HG03457 (cell line): ENCODE measurements at regions not wholly inside any gene's neighbourhood (a gene's known extent, or its start where the extent isn't known, plus 50 kb on each side); places are given as distances from the start of the nearest gene placed in this dataset.

Experiments
- ATAC-seq: cut with Tn5 transposase; IDR thresholded peaks from one replicate; pipeline ENCODE4 v1.9.1; 2021; ENCODE audit warnings: moderate number of reproducible peaks; ENCODE audit not compliant: unreplicated experiment

DNA sequence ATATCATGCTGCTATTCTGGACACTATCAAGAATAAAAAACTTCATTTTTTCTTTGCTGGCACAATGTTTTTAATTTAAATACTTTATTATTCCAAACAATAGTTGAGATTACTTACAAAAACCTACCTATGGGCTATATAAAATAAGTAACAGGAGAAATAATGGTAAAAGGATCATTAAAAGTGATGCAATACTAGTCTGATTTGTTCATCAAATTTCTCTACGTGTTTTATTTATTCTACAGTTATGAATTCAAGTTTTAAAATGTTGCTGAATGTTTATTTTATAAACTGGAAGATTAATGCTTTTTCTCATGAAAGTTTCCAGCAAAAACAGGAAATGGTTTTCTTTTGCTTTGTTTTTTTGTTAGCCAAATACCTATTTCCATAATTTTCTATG is 662.4 kb upstream of the BRINP3 start:
- ATAC-seq, result no peak

DNA sequence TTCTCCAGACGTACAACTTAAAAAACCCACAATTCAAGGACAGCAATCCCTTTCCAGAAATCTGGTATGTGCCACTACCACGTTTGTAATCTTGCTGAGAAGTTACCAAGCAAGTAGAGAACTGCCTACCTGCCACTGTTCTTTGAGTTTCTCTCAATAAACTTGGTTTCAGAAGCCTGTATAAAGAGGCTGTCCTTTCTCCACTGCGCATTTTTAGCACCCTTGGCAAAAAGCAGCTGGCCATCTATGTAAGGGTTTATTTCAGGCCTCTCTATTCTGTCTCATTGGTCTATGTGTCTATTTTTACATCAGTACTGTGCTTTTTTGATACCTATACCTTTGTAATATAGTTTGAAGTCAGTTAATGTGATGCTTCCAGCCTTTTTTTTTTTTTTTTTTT is 665.1 kb upstream of the BRINP3 start:
- no peak for ATAC-seq

DNA sequence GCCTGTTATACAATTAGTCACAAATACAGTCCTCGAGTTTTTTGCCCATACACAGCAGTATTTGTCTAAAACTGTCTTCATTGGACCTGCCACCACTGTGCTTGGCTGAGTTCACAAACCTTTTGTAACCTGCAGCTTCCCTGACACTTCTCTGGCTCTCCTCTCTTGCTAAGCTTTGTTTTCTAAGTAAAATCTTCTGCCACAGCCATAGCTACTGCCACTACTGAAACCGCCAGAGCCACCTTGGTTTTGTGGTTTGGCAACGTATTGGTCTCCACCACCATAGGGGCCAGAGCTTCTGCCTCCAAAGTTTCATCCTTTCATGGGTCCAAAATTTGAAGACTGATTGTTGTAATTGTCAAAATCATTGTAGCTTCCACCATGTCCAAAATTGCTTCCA is 668.2 kb upstream of the BRINP3 start:
- ATAC-seq, result no peak

DNA sequence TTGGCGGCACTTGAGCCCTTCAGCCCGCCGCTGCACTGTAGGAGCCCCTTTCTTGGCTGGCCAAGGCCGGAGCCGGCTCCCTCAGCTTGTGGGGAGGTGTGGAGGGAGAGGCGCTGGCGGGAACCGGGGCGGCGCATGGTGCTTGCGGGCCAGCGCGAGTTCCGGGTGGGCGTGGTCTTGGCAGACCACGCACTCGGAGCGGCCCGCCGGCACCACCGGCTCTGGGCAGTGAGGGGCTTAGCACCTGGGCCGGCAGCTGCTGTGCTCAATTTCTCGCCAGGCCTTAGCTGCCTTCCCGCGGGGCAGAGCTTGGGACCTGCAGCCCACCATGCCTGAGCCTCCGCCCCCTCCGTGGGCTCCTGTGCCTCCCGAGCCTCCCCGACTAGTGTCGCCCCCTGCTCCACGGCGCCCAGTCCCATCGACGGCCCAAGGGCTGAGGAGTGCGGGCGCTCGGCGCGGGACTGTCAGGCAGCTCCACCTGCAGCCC is 673.7 kb upstream of the BRINP3 start:
- no peak for ATAC-seq

DNA sequence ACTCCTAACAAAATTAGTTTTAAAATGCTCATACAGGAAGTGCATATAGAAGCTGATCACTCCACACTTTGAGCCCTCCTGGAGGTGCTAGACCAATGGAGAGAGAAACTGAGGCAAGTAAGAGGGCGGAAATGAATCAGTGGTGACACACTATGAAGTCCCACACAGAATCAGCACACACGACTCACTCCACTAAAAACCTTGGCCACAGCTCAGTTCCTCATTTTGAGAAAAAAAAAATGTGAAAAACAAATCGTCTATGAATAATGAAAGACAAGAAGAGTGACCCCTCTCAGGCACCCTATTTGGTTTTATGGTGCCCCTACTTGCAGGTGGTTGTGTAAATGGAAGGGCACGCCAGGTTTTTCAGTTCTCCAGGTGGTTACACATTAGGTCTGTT is 675.1 kb upstream of the BRINP3 start:
- ATAC-seq, result no peak

DNA sequence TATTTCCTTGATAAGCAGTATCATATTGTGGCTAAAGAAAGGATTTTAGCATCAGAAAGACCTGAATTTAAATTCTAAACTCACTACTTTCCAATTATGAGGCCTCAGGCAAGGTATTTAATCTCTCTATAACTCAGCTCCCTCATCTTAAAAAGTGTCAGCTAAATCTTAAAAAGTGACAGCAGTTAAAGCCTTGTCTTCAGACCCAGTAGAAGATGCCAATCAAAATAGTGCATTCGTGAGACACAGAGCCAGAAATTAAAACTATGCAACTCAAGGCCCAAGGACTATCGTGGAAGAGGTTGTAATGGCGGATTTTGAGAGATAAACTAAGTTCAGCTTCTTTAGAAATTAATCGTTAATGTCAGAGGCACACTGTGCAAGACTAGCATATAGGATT is 677.5 kb upstream of the BRINP3 start:
- no peak for ATAC-seq

- ATAC-seq, result no peak
These were observed 683.2 kb upstream of the BRINP3 start for GRCh38 chr1:191160837-191161236.

GRCh38 chr1:191162762-191163161 is 685.1 kb upstream of the BRINP3 start:
- no peak for ATAC-seq

- no peak for ATAC-seq
These were observed 686.0 kb upstream of the BRINP3 start for GRCh38 chr1:191163621-191164020.

- ATAC-seq, result peak; percentile 98
These were observed 696.6 kb upstream of the BRINP3 start for GRCh38 chr1:191174298-191174697.

- no peak for ATAC-seq
These were observed 698.5 kb upstream of the BRINP3 start for GRCh38 chr1:191176131-191176530.

GRCh38 chr1:191206513-191207207 is 729.0 kb upstream of the BRINP3 start:
- ATAC-seq, result no peak

DNA sequence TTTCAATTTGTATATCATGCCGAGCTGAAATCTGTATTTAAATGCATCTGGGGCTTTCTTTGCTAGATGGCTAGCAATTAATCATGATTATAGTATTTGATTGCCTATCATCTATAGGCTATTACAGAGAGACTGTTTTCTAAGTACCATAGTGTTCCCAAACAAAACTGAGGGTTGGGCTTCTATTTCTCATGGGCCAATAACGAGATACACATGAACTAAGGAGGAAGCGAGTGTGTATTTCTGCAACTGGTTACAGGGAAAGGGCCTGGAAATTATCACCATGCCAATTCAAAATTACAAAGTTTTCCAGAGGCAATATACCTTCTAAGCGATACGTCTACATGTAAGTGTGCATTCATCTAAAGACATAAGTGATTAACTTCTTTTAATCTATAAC is 744.5 kb upstream of the BRINP3 start:
- no peak for ATAC-seq

DNA sequence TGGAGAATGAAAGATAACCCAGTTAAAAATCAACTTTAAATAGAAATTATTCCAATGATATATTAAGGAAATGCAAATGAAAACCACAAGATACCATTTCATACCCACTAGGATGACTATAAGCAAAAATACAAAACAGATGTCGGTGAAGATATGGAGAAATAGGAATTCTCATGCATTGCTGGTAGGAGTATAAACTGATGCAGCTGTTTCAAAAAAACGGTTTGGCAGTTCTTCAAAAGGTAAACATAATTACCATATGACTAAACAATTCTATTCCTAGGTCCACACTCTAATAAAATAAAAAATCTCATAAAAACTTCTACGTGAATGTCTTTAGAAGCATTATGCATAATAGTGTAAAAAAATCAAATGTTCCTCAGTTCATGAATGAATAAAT is 763.3 kb upstream of the BRINP3 start:
- no peak for ATAC-seq

GRCh38 chr1:191255354-191256054 is 777.8 kb upstream of the BRINP3 start:
- no peak for ATAC-seq

- ATAC-seq, result no peak
These were observed 779.3 kb upstream of the BRINP3 start for GRCh38 chr1:191256917-191257316.

- no peak for ATAC-seq
These were observed 782.4 kb upstream of the BRINP3 start for GRCh38 chr1:191260056-191260455.

DNA sequence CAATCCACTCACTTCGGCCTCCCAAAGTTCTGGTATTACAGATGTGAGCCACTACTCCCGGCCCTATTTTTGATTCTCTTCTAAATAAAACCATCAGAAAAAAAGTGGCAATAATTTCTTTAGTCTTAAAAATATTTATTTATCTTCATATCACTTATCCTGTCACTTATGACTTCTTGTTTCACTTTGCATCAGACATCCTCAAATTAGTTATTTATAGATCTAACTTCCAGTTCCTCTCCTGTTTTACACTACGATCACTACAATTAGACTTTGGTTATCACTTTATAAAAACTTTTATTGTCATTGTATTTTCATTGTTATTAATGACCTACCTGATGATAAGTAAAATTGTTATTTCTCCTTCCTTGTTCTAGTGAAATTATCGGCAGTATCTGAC is 783.4 kb upstream of the BRINP3 start:
- ATAC-seq, result no peak

- ATAC-seq, result no peak
These were observed 801.7 kb upstream of the BRINP3 start for GRCh38 chr1:191279266-191279800.

DNA sequence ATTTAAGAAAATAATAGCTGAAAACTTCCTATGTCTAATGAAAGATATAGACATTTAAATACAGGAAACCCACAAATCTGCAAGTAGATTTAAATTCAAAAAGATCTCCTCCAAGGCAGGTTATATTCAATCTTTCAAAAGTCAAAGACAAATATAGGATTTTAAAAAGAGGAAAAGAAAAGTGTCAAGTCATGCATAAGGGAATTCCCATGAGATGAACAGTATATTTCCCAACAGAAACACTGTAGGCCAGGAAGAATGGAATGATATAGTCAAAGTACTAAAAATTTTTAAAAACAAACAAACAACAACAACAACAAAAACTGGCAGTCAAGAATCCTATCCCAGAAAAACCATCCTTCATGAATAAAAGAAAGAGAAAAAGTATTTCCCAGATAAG is 806.5 kb upstream of the BRINP3 start:
- no peak for ATAC-seq

DNA sequence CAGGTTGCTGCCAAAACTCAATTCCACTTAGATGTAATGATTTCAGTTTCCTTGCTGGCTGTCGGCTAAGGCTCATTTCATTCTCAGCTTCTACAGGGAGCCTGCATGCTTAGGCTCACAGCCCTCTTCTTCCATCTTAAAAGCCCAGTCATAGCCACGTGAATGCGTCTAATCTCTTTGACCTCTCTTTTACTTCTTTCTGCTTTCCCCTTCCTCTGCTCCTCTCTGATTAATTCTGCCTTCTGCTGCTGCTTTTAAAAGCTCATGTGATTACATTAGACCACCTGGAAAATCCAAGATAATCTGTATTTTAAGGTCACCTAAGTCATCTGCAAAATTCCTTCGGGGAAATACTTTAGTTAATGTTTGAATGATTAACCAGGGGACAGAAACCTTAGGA is 812.8 kb upstream of the BRINP3 start:
- ATAC-seq, result no peak

DNA sequence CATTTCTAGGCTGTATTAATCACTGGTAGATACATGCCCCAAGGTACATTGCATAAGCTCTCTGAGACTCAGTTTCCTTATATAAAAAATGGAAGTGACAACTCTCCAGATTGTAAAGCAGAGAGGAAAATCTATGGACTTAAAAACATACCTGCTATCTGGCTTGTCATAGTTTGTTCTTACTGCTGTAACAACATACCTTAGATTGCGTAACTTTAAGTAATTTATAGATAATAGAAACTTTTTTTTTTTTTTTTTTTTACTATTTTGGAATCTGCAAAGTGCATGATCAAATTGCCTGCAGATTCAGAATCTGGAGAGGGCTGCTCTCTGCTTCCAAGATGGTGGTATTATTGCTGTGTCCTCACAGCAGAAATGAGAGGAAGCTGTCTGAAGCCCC is 827.7 kb upstream of the BRINP3 start:
- no peak for ATAC-seq
